Naive thymus-derived CD8-positive, alpha-beta T cell (primary cell): ENCODE measurements at regions not wholly inside any gene's neighbourhood (a gene's known extent, or its start where the extent isn't known, plus 50 kb on each side); places are given as distances from the start of the nearest gene placed in this dataset.

Source experiments
- ATAC-seq, 2 donors: fragments of 150-1000 bp; cut with Tn5 transposase in 1 of 2; sonication (Bioruptor Pico), chemical (Tn5 transposase) in 1 of 2; 1 replicate in 1 of 2; 2 replicates in 1 of 2; pipeline ENCODE4 v1.10.0; 2021; ENCODE audit warnings: mild to moderate bottlenecking in 2 of 2, moderate library complexity in 2 of 2
- POLR2A ChIA-PET: fragments of 350-600 bp; sonication (Branson Sonifier 250); formaldehyde crosslinking; loops from one replicate; lab custom pipeline; 2021; ENCODE audit warnings: antibody characterized with exemption; lab: Charles Lee
- DNase-seq, 10 donors: peaks; one replicate each; pipeline versions ENCODE4 v3.0.0 to v3.0.0-alpha.2; 2020 to 2022
- H3K27ac Mint-ChIP-seq, 10 donors: one replicate each; pipeline ENCODE4 v1.8.0; 2020 to 2022; ENCODE audit warnings: mild to moderate bottlenecking in 10 of 10, mixed read lengths in 10 of 10, moderate library complexity in 4 of 10, inconsistent platforms in 1 of 10
- H3K27me3 Mint-ChIP-seq, 5 donors: one replicate each; pipeline ENCODE4 v1.8.0; 2021 to 2022; ENCODE audit warnings: mixed read lengths in 5 of 5
- H3K36me3 Mint-ChIP-seq, 3 donors: one replicate each; pipeline ENCODE4 v1.8.0; 2020 to 2022; ENCODE audit warnings: mixed read lengths in 3 of 3, mild to moderate bottlenecking in 2 of 3, inconsistent platforms in 1 of 3
- H3K4me1 Mint-ChIP-seq, 4 donors: one replicate each; pipeline ENCODE4 v1.8.0; 2021 to 2022; ENCODE audit warnings: mixed read lengths in 4 of 4
- H3K4me3 Mint-ChIP-seq, 10 donors: one replicate each; pipeline ENCODE4 v1.8.0; 2020 to 2022; ENCODE audit warnings: mild to moderate bottlenecking in 10 of 10, mixed read lengths in 10 of 10, moderate library complexity in 6 of 10, inconsistent platforms in 1 of 10
- H3K9me3 Mint-ChIP-seq, 9 donors: one replicate each; pipeline ENCODE4 v1.8.0; 2020 to 2022; ENCODE audit warnings: mixed read lengths in 9 of 9, mild to moderate bottlenecking in 3 of 9, inconsistent platforms in 1 of 9, moderate library complexity in 1 of 9

GRCh38 chr18:71025505-71026225, 736.8 kb downstream of the SOCS6 start:
- POLR2A ChIA-PET, result no interaction called here
- no peak for ATAC-seq
- Mint-ChIP-seq H3K27ac (no peak overlapping the region), H3K9me3 (peaks cover 0 to 12% (median 2%) of the 10 kb centered on the region in 9 donors), H3K4me1 (no peaks in the 10 kb centered on the region), H3K27me3 (peaks cover 0 to 3% (median 0%) of the 10 kb centered on the region in 5 donors), H3K36me3 (peaks cover 0 to 1% (median 0%) of the 10 kb centered on the region in 3 donors), H3K4me3 (no peak overlapping the region)
- no peak for DNase-seq

- Mint-ChIP-seq H3K27ac (no peak overlapping the region), H3K27me3 (peaks cover 0 to 3% (median 0%) of the 10 kb centered on the region in 5 donors), H3K9me3 (peaks cover 0 to 11% (median 7%) of the 10 kb centered on the region in 9 donors), H3K36me3 (peaks cover 0 to 4% (median 2%) of the 10 kb centered on the region in 3 donors), H3K4me3 (no peak overlapping the region), H3K4me1 (peaks cover 0 to 6% (median under 1%) of the 10 kb centered on the region in 4 donors)
- DNase-seq, result no peak
- POLR2A ChIA-PET, result no interaction called here
- no peak for ATAC-seq
Observed at GRCh38 chr18:71022389-71022788, 733.5 kb downstream of the SOCS6 start.

DNA sequence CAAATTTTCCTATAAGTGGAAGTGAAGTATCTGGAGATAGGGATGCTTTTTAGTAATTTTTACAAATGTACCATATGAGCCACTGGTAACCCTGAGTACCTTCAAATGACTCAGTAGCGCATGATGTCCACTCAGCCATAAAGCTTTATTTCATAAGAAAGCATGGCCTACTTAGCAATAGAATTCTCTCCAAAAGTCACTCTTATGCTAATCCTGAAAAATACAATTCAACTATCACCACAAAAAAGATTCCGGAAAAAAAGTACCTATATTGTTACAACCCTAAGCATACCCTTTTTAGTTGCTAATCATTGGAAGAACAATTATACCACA, 732.2 kb downstream of the SOCS6 start:
- Mint-ChIP-seq H3K9me3 (peaks cover 0 to 22% (median 10%) of the 10 kb centered on the region in 9 donors), H3K27ac (no peak overlapping the region), H3K36me3 (peaks cover 0 to 8% (median 8%) of the 10 kb centered on the region in 3 donors), H3K4me1 (peaks cover 0 to 6% (median under 1%) of the 10 kb centered on the region in 4 donors), H3K27me3 (peaks cover 0 to 3% (median 0%) of the 10 kb centered on the region in 5 donors), H3K4me3 (no peak overlapping the region)
- ATAC-seq, result no peak
- POLR2A ChIA-PET, result no interaction called here
- no peak for DNase-seq

DNA sequence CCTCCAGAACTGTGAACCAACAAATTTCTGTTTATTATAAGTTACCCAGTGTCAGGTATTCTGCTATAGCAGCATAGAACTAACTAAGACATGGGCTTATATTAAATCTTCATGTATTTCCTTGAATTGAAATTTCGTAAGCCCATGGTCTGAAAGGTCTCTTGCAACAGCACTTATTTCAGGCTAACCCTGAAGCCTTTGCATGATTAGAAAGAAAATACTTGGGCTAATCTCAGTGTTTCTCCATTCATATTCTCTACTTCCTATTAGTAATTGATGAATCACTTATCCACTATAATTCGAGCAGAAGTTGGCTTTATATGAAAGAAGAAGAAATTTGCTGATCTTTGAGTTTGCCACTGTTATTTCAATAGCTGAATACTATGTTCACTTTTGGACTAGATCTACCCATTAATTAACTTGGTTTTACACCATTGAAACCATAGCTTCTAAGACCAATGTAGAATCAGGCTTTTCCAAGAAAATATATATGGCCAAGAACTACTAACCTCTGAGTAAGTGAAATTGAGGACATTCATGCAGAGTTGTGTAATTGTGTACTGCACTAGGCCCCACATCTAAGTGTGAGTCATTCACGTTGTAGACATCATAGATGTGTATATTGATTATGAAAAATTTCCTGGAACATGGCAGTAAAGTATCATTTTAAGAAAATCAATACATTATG, 731.6 kb downstream of the SOCS6 start:
- no peak for ATAC-seq
- H3K27me3 Mint-ChIP-seq, result peaks cover 0 to 3% (median 0%) of the 10 kb centered on the region in 5 donors
- DNase-seq, result no peak
- H3K36me3 Mint-ChIP-seq, result peaks cover 0 to 8% (median 8%) of the 10 kb centered on the region in 3 donors
- no peak overlapping the region for H3K4me3 Mint-ChIP-seq
- H3K9me3 Mint-ChIP-seq, result peaks cover 0 to 22% (median 10%) of the 10 kb centered on the region in 9 donors
- peaks cover 0 to 6% (median under 1%) of the 10 kb centered on the region in 4 donors for H3K4me1 Mint-ChIP-seq
- no peak overlapping the region for H3K27ac Mint-ChIP-seq
- POLR2A ChIA-PET, result no interaction called here

DNA sequence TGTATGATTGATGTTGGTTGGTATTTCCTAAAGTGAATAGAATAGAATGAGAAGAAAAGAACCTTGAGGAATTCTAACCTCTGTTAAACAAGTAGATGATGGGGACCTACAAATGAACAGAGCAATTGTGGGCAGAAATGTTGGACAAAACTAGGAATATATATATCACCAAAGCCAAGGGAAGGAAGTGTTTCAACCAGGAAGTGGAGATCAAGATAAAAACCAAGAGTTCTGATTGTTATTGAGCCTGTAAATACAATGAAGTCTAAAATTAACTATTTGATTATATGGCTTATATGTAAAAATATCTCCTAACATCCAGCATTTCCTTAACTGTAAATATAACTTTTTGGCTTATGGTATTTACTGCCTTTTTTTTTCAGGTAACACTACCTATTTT, 730.0 kb downstream of the SOCS6 start:
- ATAC-seq, result no peak
- Mint-ChIP-seq H3K36me3 (peaks cover 0 to 8% (median 8%) of the 10 kb centered on the region in 3 donors), H3K27me3 (peaks cover 0 to 3% (median 0%) of the 10 kb centered on the region in 5 donors), H3K4me1 (peaks cover 0 to 6% (median under 1%) of the 10 kb centered on the region in 4 donors), H3K9me3 (peaks cover 0 to 22% (median 10%) of the 10 kb centered on the region in 9 donors), H3K27ac (peak overlapping the region in 1 of 10 donors; percentile 7), H3K4me3 (no peak overlapping the region)
- no peak for DNase-seq
- POLR2A ChIA-PET, result no interaction called here

DNA sequence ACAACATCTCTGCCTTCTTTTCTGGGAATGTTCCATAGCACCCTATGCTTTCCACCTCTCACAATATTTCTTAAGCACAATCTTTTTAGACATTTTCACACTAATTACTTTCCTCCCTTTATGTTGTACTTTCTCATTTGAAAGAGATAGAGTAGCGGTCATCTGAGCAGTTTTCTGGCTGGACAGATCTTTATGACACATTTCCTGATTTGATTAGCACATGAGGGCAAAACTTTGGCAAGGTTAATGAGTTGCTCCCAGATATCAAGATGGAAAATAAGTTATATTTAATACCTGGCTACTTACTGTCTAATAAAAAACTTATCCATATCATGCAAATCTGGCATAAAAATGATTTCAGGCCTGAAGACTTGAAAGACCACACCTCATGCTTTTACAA, 723.9 kb downstream of the SOCS6 start:
- Mint-ChIP-seq H3K27ac (no peak overlapping the region), H3K4me3 (no peak overlapping the region), H3K36me3 (peaks cover 0 to 8% (median 5%) of the 10 kb centered on the region in 3 donors), H3K4me1 (no peaks in the 10 kb centered on the region), H3K9me3 (peaks cover 0 to 16% (median 5%) of the 10 kb centered on the region in 9 donors), H3K27me3 (no peaks in the 10 kb centered on the region)
- DNase-seq, result no peak
- POLR2A ChIA-PET, result no interaction called here
- ATAC-seq, result no peak

DNA sequence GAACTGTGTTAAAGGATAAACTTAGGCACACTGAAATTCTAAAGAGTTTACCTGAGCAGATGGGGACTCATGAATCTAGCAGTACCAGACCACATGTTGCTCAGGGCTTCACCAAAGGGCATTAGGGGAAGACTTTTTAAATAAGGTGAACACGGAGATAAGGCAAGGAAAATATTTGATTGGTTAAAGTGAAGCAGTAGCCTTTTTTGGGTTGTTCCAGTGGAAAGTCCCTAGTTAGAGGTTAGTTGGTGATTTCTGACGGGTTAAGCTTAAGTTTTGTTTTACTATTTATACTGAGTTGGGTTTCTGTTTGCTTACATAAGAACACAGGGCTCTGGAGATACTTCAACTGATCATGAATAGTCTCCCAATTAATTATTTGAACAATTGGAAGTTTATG, 722.5 kb downstream of the SOCS6 start:
- peaks cover 0 to 7% (median 0%) of the 10 kb centered on the region in 9 donors for H3K9me3 Mint-ChIP-seq
- H3K4me1 Mint-ChIP-seq, result no peaks in the 10 kb centered on the region
- H3K27me3 Mint-ChIP-seq, result peaks cover 0 to 1% (median 0%) of the 10 kb centered on the region in 5 donors
- POLR2A ChIA-PET, result no interaction called here
- no peak for ATAC-seq
- no peak for DNase-seq
- H3K27ac Mint-ChIP-seq, result no peak overlapping the region
- H3K4me3 Mint-ChIP-seq, result no peak overlapping the region
- H3K36me3 Mint-ChIP-seq, result peaks cover 0 to 3% (median 0%) of the 10 kb centered on the region in 3 donors

- peaks cover 0 to 10% (median 4%) of the 10 kb centered on the region in 9 donors for H3K9me3 Mint-ChIP-seq
- POLR2A ChIA-PET, result no interaction called here
- ATAC-seq (no peak), DNase-seq (no peak)
- H3K4me1 Mint-ChIP-seq, result peaks cover 0 to 10% (median 0%) of the 10 kb centered on the region in 4 donors
- H3K4me3 Mint-ChIP-seq, result no peak overlapping the region
- peaks cover 0 to 11% (median 0%) of the 10 kb centered on the region in 3 donors for H3K36me3 Mint-ChIP-seq
- peaks cover 0 to 1% (median 0%) of the 10 kb centered on the region in 5 donors for H3K27me3 Mint-ChIP-seq
- H3K27ac Mint-ChIP-seq, result no peak overlapping the region
Observed at GRCh38 chr18:71008257-71008656, 719.4 kb downstream of the SOCS6 start.

DNA sequence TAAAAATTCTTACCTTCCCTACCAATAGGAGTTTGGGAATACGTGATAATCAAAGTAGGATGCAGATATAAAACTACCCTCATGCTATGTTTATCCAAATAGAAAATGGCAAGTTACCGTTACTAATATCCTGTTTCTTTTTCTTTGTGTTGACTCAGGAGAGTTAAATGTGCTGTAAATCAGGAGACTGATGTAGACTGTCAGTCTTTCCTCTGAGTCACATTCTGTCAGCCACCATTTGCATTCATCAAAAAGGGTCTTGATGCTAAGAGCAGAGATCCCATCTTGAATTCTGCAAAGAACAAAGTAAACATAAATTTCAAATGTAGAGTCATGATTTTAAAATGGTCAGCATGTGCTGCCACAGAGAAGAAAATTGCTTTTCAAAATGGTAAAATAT, 712.8 kb downstream of the SOCS6 start:
- POLR2A ChIA-PET, result no interaction called here
- DNase-seq (no peak), ATAC-seq (no peak)
- H3K4me3 Mint-ChIP-seq, result no peak overlapping the region
- H3K36me3 Mint-ChIP-seq, result peaks cover 0 to 12% (median 0%) of the 10 kb centered on the region in 3 donors
- no peaks in the 10 kb centered on the region for H3K27me3 Mint-ChIP-seq
- no peak overlapping the region for H3K27ac Mint-ChIP-seq
- peaks cover 0 to 10% (median 1%) of the 10 kb centered on the region in 4 donors for H3K4me1 Mint-ChIP-seq
- peaks cover 0 to 11% (median 1%) of the 10 kb centered on the region in 9 donors for H3K9me3 Mint-ChIP-seq

DNA sequence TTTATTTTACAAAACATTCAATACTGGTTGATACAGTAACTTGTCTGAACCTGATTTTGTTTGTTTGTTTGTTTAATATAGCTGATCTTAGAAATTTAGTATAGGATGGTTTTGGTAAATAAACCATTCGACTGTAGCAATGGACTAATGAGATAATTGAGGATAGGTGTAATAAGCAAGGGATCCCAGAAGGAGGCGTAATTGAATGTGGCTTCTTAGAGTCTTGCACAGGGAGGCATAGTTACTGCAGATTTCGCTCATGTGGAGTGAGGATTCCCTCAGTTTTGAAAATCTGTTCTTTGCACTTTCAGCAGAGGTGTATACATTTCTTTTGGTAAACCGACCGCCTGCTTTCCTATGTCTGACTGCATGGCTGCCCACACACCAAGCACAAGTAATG, 709.6 kb downstream of the SOCS6 start:
- Mint-ChIP-seq H3K9me3 (peaks cover 0 to 11% (median 0%) of the 10 kb centered on the region in 9 donors), H3K36me3 (peaks cover 0 to 3% (median 0%) of the 10 kb centered on the region in 3 donors), H3K4me3 (no peak overlapping the region), H3K4me1 (peaks cover 0 to 2% (median 0%) of the 10 kb centered on the region in 4 donors), H3K27ac (no peak overlapping the region), H3K27me3 (peaks cover 0 to 10% (median 0%) of the 10 kb centered on the region in 5 donors)
- no peak for DNase-seq
- ATAC-seq, result no peak
- POLR2A ChIA-PET, result no interaction called here

GRCh38 chr18:70994116-70994515, 705.3 kb downstream of the SOCS6 start:
- Mint-ChIP-seq H3K4me1 (peaks cover 0 to 2% (median 0%) of the 10 kb centered on the region in 4 donors), H3K27me3 (peaks cover 0 to 10% (median 0%) of the 10 kb centered on the region in 5 donors), H3K4me3 (no peak overlapping the region), H3K27ac (no peak overlapping the region), H3K9me3 (peaks cover 0 to 11% (median 1%) of the 10 kb centered on the region in 9 donors), H3K36me3 (no peaks in the 10 kb centered on the region)
- POLR2A ChIA-PET, result no interaction called here
- no peak for ATAC-seq
- DNase-seq, result no peak

GRCh38 chr18:70991577-70991976, 702.7 kb downstream of the SOCS6 start:
- H3K9me3 Mint-ChIP-seq, result peaks cover 4 to 22% (median 12%) of the 10 kb centered on the region in 9 donors
- DNase-seq, result no peak
- peaks cover 0 to 17% (median 6%) of the 10 kb centered on the region in 3 donors for H3K36me3 Mint-ChIP-seq
- POLR2A ChIA-PET, result no interaction called here
- H3K27me3 Mint-ChIP-seq, result peaks cover 0 to 10% (median 0%) of the 10 kb centered on the region in 5 donors
- ATAC-seq, result no peak
- H3K4me3 Mint-ChIP-seq, result no peak overlapping the region
- no peaks in the 10 kb centered on the region for H3K4me1 Mint-ChIP-seq
- no peak overlapping the region for H3K27ac Mint-ChIP-seq

- Mint-ChIP-seq H3K9me3 (peaks cover 16 to 38% (median 26%) of the 10 kb centered on the region in 9 donors), H3K27me3 (no peaks in the 10 kb centered on the region), H3K4me1 (peaks cover 0 to 2% (median 0%) of the 10 kb centered on the region in 4 donors), H3K27ac (no peak overlapping the region), H3K36me3 (peaks cover 0 to 24% (median 11%) of the 10 kb centered on the region in 3 donors), H3K4me3 (no peak overlapping the region)
- DNase-seq (no peak), ATAC-seq (no peak)
- POLR2A ChIA-PET, result no interaction called here
Observed at GRCh38 chr18:70985948-70986347, 697.1 kb downstream of the SOCS6 start.
